Stimulated activated naive B cell treated with anti-CD40 and anti-IgM and Interleukin-4, amounts not matched to agents 10 μg/mL and 1 μg/mL and 100 μg/mL, for 72 hours (primary cell): ENCODE measurements at regions not wholly inside any gene's neighbourhood (a gene's known extent, or its start where the extent isn't known, plus 50 kb on each side); places are given as distances from the start of the nearest gene placed in this dataset.

ENCODE experiments used
- ATAC-seq, 2 donors: fragments of 150-1000 bp; cut with Tn5 transposase; replicated peaks; 2 replicates each; pipeline ENCODE4 v1.10.0; 2021; ENCODE audit warnings: moderate library complexity in 1 of 2
- DNase-seq: peaks from one replicate; pipeline ENCODE4 v3.0.0; 2021
- H3K27ac Mint-ChIP-seq: one replicate; pipeline ENCODE4 v1.8.0; 2022; ENCODE audit warnings: mild to moderate bottlenecking, mixed read lengths
- H3K27me3 Mint-ChIP-seq, 2 donors: one replicate each; pipeline ENCODE4 v1.8.0; 2022; ENCODE audit warnings: mixed read lengths in 2 of 2
- H3K36me3 Mint-ChIP-seq, 2 donors: one replicate each; pipeline ENCODE4 v1.8.0; 2022; ENCODE audit warnings: mixed read lengths in 2 of 2, mild to moderate bottlenecking in 1 of 2
- H3K4me1 Mint-ChIP-seq, 2 donors: one replicate each; pipeline ENCODE4 v1.8.0; 2022; ENCODE audit warnings: mixed read lengths in 2 of 2, mild to moderate bottlenecking in 1 of 2
- H3K4me3 Mint-ChIP-seq, 2 donors: one replicate each; pipeline ENCODE4 v1.8.0; 2022; ENCODE audit warnings: mild to moderate bottlenecking in 2 of 2, mixed read lengths in 2 of 2, moderate library complexity in 1 of 2
- H3K9me3 Mint-ChIP-seq, 2 donors: one replicate each; pipeline ENCODE4 v1.8.0; 2022; ENCODE audit warnings: mixed read lengths in 2 of 2, mild to moderate bottlenecking in 1 of 2

GRCh38 chr2:128789221-128789620 is 470.6 kb upstream of the HS6ST1 start:
- Mint-ChIP-seq H3K4me1 (no peaks in the 10 kb centered on the region), H3K27me3 (peaks cover 3 to 8% of the 10 kb centered on the region in 2 donors), H3K4me3 (no peak overlapping the region), H3K9me3 (peaks cover 7 to 8% of the 10 kb centered on the region in 2 donors), H3K27ac (no peak overlapping the region), H3K36me3 (no peaks in the 10 kb centered on the region)
- no peak for ATAC-seq
- DNase-seq = no peak

- Mint-ChIP-seq H3K27me3 (peaks cover 0 to 15% of the 10 kb centered on the region in 2 donors), H3K9me3 (peaks cover 7 to 8% of the 10 kb centered on the region in 2 donors), H3K4me3 (no peak overlapping the region), H3K4me1 (no peaks in the 10 kb centered on the region), H3K27ac (no peak overlapping the region), H3K36me3 (no peaks in the 10 kb centered on the region)
- ATAC-seq (no peak), DNase-seq (no peak)
These were observed 471.2 kb upstream of the HS6ST1 start for GRCh38 chr2:128789776-128790455.

GRCh38 chr2:128790541-128791001 is 471.9 kb upstream of the HS6ST1 start:
- DNase-seq (no peak), ATAC-seq (no peak)
- H3K4me3 Mint-ChIP-seq = no peak overlapping the region
- no peaks in the 10 kb centered on the region for H3K4me1 Mint-ChIP-seq
- H3K27me3 Mint-ChIP-seq = peaks cover 0 to 16% of the 10 kb centered on the region in 2 donors
- H3K36me3 Mint-ChIP-seq = no peaks in the 10 kb centered on the region
- H3K27ac Mint-ChIP-seq = no peak overlapping the region
- peaks cover 7 to 8% of the 10 kb centered on the region in 2 donors for H3K9me3 Mint-ChIP-seq

GRCh38 chr2:128791120-128791984 is 472.7 kb upstream of the HS6ST1 start:
- Mint-ChIP-seq H3K27me3 (peaks cover 4 to 16% of the 10 kb centered on the region in 2 donors), H3K27ac (no peak overlapping the region), H3K9me3 (peaks cover 7 to 8% of the 10 kb centered on the region in 2 donors), H3K36me3 (no peaks in the 10 kb centered on the region), H3K4me3 (no peak overlapping the region), H3K4me1 (no peaks in the 10 kb centered on the region)
- no peak for ATAC-seq
- no peak for DNase-seq

GRCh38 chr2:128791985-128792320 is 473.3 kb upstream of the HS6ST1 start:
- DNase-seq (no peak), ATAC-seq (no peak)
- H3K9me3 Mint-ChIP-seq = peaks cover 7 to 8% of the 10 kb centered on the region in 2 donors
- H3K4me3 Mint-ChIP-seq = no peak overlapping the region
- H3K27me3 Mint-ChIP-seq = peaks cover 4 to 16% of the 10 kb centered on the region in 2 donors
- H3K4me1 Mint-ChIP-seq = no peaks in the 10 kb centered on the region
- no peak overlapping the region for H3K27ac Mint-ChIP-seq
- no peaks in the 10 kb centered on the region for H3K36me3 Mint-ChIP-seq

GRCh38 chr2:128792476-128793054 is 473.9 kb upstream of the HS6ST1 start:
- Mint-ChIP-seq H3K36me3 (no peaks in the 10 kb centered on the region), H3K27ac (no peak overlapping the region), H3K9me3 (peaks cover 7 to 8% of the 10 kb centered on the region in 2 donors), H3K27me3 (peaks cover 4 to 11% of the 10 kb centered on the region in 2 donors), H3K4me1 (no peaks in the 10 kb centered on the region), H3K4me3 (no peak overlapping the region)
- ATAC-seq (no peak), DNase-seq (no peak)

- H3K4me1 Mint-ChIP-seq = no peaks in the 10 kb centered on the region
- peaks cover 4 to 10% of the 10 kb centered on the region in 2 donors for H3K27me3 Mint-ChIP-seq
- H3K4me3 Mint-ChIP-seq = no peak overlapping the region
- H3K36me3 Mint-ChIP-seq = no peaks in the 10 kb centered on the region
- no peak for ATAC-seq
- H3K27ac Mint-ChIP-seq = no peak overlapping the region
- no peak for DNase-seq
- peaks cover 4 to 5% of the 10 kb centered on the region in 2 donors for H3K9me3 Mint-ChIP-seq
These were observed 474.7 kb upstream of the HS6ST1 start for GRCh38 chr2:128793404-128793803.

- no peak overlapping the region for H3K27ac Mint-ChIP-seq
- DNase-seq = no peak
- no peak for ATAC-seq
- H3K9me3 Mint-ChIP-seq = no peaks in the 10 kb centered on the region
- H3K36me3 Mint-ChIP-seq = no peaks in the 10 kb centered on the region
- peaks cover 4 to 10% of the 10 kb centered on the region in 2 donors for H3K27me3 Mint-ChIP-seq
- H3K4me3 Mint-ChIP-seq = no peak overlapping the region
- H3K4me1 Mint-ChIP-seq = no peaks in the 10 kb centered on the region
These were observed 475.6 kb upstream of the HS6ST1 start for GRCh38 chr2:128794285-128794684.

GRCh38 chr2:128796321-128796720 is 477.7 kb upstream of the HS6ST1 start:
- Mint-ChIP-seq H3K27me3 (peaks cover 4 to 10% of the 10 kb centered on the region in 2 donors), H3K4me3 (no peak overlapping the region), H3K9me3 (peaks cover 0 to 1% of the 10 kb centered on the region in 2 donors), H3K4me1 (no peaks in the 10 kb centered on the region), H3K27ac (no peak overlapping the region), H3K36me3 (no peaks in the 10 kb centered on the region)
- no peak for DNase-seq
- no peak for ATAC-seq

- Mint-ChIP-seq H3K9me3 (peaks cover 0 to 1% of the 10 kb centered on the region in 2 donors), H3K4me1 (no peaks in the 10 kb centered on the region), H3K27me3 (peaks cover 4 to 10% of the 10 kb centered on the region in 2 donors), H3K27ac (no peak overlapping the region), H3K4me3 (no peak overlapping the region), H3K36me3 (no peaks in the 10 kb centered on the region)
- DNase-seq = no peak
- ATAC-seq = no peak
These were observed 478.4 kb upstream of the HS6ST1 start for GRCh38 chr2:128797092-128797491.

GRCh38 chr2:128797533-128797932 is 478.9 kb upstream of the HS6ST1 start:
- DNase-seq (no peak), ATAC-seq (no peak)
- H3K27ac Mint-ChIP-seq = no peak overlapping the region
- H3K4me3 Mint-ChIP-seq = no peak overlapping the region
- peaks cover 4 to 10% of the 10 kb centered on the region in 2 donors for H3K27me3 Mint-ChIP-seq
- H3K9me3 Mint-ChIP-seq = peaks cover 0 to 1% of the 10 kb centered on the region in 2 donors
- no peaks in the 10 kb centered on the region for H3K36me3 Mint-ChIP-seq
- no peaks in the 10 kb centered on the region for H3K4me1 Mint-ChIP-seq

GRCh38 chr2:128797937-128798336 is 479.3 kb upstream of the HS6ST1 start:
- DNase-seq = no peak
- Mint-ChIP-seq H3K4me1 (no peaks in the 10 kb centered on the region), H3K27me3 (peaks cover 4 to 14% of the 10 kb centered on the region in 2 donors), H3K4me3 (no peak overlapping the region), H3K36me3 (no peaks in the 10 kb centered on the region), H3K27ac (no peak overlapping the region), H3K9me3 (peaks cover 0 to 1% of the 10 kb centered on the region in 2 donors)
- ATAC-seq = no peak

- H3K4me1 Mint-ChIP-seq = no peaks in the 10 kb centered on the region
- H3K27ac Mint-ChIP-seq = no peak overlapping the region
- H3K4me3 Mint-ChIP-seq = no peak overlapping the region
- DNase-seq (no peak), ATAC-seq (no peak)
- peaks cover 4 to 16% of the 10 kb centered on the region in 2 donors for H3K27me3 Mint-ChIP-seq
- H3K9me3 Mint-ChIP-seq = peaks cover 0 to 1% of the 10 kb centered on the region in 2 donors
- H3K36me3 Mint-ChIP-seq = no peaks in the 10 kb centered on the region
These were observed 480.0 kb upstream of the HS6ST1 start for GRCh38 chr2:128798502-128799283.

GRCh38 chr2:128799284-128799552 is 480.6 kb upstream of the HS6ST1 start:
- Mint-ChIP-seq H3K9me3 (peaks cover 0 to 1% of the 10 kb centered on the region in 2 donors), H3K4me3 (no peak overlapping the region), H3K4me1 (no peaks in the 10 kb centered on the region), H3K36me3 (no peaks in the 10 kb centered on the region), H3K27ac (no peak overlapping the region), H3K27me3 (peaks cover 4 to 14% of the 10 kb centered on the region in 2 donors)
- DNase-seq (no peak), ATAC-seq (no peak)
